GM23338 (cell line): ENCODE measurements at regions not wholly inside any gene's neighbourhood (a gene's known extent, or its start where the extent isn't known, plus 50 kb on each side); places are given as distances from the start of the nearest gene placed in this dataset.

ENCODE experiments used
- CREB1 ChIP-seq: fragments of 250-450 bp; sonication (Bioruptor Pico); IDR thresholded peaks from 2 replicates; pipeline ENCODE4 v1.5.0; 2020; ENCODE audit warnings: low read depth, mild to moderate bottlenecking, moderate library complexity
- CTCF ChIP-seq, 2 experiments: fragments of 200-600 bp in 1 of 2; sonication (generic) in 1 of 2; conservative IDR thresholded peaks; 2 replicates each; pipeline versions ENCODE4 v1.5.1 to v1.6.1; 2016 to 2017; ENCODE audit warnings: antibody characterized with exemption in 2 of 2, low read depth in 2 of 2, mild to moderate bottlenecking in 2 of 2, moderate library complexity in 1 of 2
- EZH2 ChIP-seq: fragments of 200-600 bp; sonication (generic); IDR thresholded peaks from one replicate; pipeline ENCODE4 v1.8.0; 2017; ENCODE audit warnings: antibody characterized with exemption, mild to moderate bottlenecking, low read depth; ENCODE audit not compliant: unreplicated experiment
- EZH2phosphoT487 ChIP-seq: fragments of 200-600 bp; sonication (generic); IDR thresholded peaks from one replicate; pipeline ENCODE4 v1.8.1; 2018; ENCODE audit warnings: antibody characterized with exemption; ENCODE audit not compliant: unreplicated experiment
- JUNB ChIP-seq: IDR thresholded peaks from one replicate; pipeline ENCODE4 v1.6.1; 2016; ENCODE audit warnings: antibody characterized with exemption; ENCODE audit not compliant: unreplicated experiment
- NANOG ChIP-seq: IDR thresholded peaks from 2 replicates; pipeline ENCODE4 v1.6.1; 2016; ENCODE audit warnings: antibody characterized with exemption, borderline replicate concordance
- POLR2AphosphoS5 ChIP-seq: IDR thresholded peaks from 2 replicates; pipeline ENCODE4 v1.6.1; 2016; ENCODE audit warnings: antibody characterized with exemption, low read depth
- STAT1 ChIP-seq: IDR thresholded peaks from one replicate; pipeline ENCODE4 v1.6.1; 2016; ENCODE audit warnings: antibody characterized with exemption; ENCODE audit not compliant: unreplicated experiment
- ZNF114 ChIP-seq: fragments of 250-450 bp; sonication (Bioruptor Pico); IDR thresholded peaks from 2 replicates; pipeline ENCODE4 v1.5.0; 2020; ENCODE audit warnings: mild to moderate bottlenecking, moderate library complexity
- ZNF331 ChIP-seq: fragments of 250-450 bp; sonication (Bioruptor Pico); IDR thresholded peaks from 2 replicates; pipeline ENCODE4 v1.5.0; 2020; ENCODE audit warnings: low read depth, mild to moderate bottlenecking, moderate library complexity
- TF ChIP-seq, protein P1 (sequence below): IDR thresholded peaks from one replicate; pipeline ENCODE4 v1.6.1; 2018; ENCODE audit warnings: antibody characterized with exemption; ENCODE audit not compliant: unreplicated experiment

DNA sequence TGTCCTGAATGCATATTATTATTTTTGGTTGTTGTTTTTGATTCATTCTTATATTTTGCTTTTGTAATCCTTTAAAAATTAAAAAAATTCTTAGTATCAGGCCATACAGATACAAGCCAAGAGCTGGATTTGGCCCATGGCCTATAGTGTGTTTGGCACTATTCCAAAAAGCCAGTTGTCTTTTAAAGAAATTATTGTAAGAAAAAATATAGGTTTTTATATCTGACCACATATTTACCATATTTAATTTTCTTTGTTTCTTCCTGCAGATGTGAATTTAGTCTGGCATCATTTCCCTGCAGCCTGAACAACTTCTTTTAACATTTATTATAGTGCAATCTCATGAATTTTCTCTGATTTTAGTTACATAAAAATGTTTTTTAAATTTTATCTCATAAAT, 652.8 kb upstream of the NR3C2 start:
- TF ChIP-seq CTCF (conservative IDR thresholded peaks at IDR 0.05; ENCODE audit: low read depth in 2 of 2) (no peak), CREB1 (CRISPR knock-in tag) (no peak), ZNF331 (CRISPR knock-in tag) (no peak), EZH2phosphoT487 (no peak), EZH2 (no peak), POLR2AphosphoS5 (no peak), JUNB (no peak), NANOG (no peak), ZNF114 (no peak), STAT1 (no peak)
- TF ChIP-seq, protein P1, sequence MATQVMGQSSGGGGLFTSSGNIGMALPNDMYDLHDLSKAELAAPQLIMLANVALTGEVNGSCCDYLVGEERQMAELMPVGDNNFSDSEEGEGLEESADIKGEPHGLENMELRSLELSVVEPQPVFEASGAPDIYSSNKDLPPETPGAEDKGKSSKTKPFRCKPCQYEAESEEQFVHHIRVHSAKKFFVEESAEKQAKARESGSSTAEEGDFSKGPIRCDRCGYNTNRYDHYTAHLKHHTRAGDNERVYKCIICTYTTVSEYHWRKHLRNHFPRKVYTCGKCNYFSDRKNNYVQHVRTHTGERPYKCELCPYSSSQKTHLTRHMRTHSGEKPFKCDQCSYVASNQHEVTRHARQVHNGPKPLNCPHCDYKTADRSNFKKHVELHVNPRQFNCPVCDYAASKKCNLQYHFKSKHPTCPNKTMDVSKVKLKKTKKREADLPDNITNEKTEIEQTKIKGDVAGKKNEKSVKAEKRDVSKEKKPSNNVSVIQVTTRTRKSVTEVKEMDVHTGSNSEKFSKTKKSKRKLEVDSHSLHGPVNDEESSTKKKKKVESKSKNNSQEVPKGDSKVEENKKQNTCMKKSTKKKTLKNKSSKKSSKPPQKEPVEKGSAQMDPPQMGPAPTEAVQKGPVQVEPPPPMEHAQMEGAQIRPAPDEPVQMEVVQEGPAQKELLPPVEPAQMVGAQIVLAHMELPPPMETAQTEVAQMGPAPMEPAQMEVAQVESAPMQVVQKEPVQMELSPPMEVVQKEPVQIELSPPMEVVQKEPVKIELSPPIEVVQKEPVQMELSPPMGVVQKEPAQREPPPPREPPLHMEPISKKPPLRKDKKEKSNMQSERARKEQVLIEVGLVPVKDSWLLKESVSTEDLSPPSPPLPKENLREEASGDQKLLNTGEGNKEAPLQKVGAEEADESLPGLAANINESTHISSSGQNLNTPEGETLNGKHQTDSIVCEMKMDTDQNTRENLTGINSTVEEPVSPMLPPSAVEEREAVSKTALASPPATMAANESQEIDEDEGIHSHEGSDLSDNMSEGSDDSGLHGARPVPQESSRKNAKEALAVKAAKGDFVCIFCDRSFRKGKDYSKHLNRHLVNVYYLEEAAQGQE, result no peak
